Neuronal stem cell (in vitro differentiated cells): ENCODE measurements at regions not wholly inside any gene's neighbourhood (a gene's known extent, or its start where the extent isn't known, plus 50 kb on each side); places are given as distances from the start of the nearest gene placed in this dataset.

ENCODE experiments used
- DNase-seq: peaks from one replicate; pipeline ENCODE4 v3.0.0-alpha.2; 2013; ENCODE audit warnings: low spot score
- H2AFZ ChIP-seq: one replicate; pipeline ENCODE4 v1.6.1; 2013; ENCODE audit warnings: mild to moderate bottlenecking, low read length, inconsistent platforms
- H2AK5ac ChIP-seq: 2 replicates; pipeline ENCODE4 v1.6.1; 2013; ENCODE audit warnings: low read depth, mild to moderate bottlenecking, inconsistent platforms, low read length, moderate library complexity, mixed read lengths
- H2BK120ac ChIP-seq: 2 replicates; pipeline ENCODE4 v1.6.1; 2013; ENCODE audit warnings: low read depth, mild to moderate bottlenecking, inconsistent platforms, low read length, moderate library complexity, mixed read lengths
- H2BK12ac ChIP-seq: one replicate; pipeline ENCODE4 v1.6.1; 2013; ENCODE audit warnings: low read length, inconsistent platforms
- H2BK15ac ChIP-seq: 2 replicates; pipeline ENCODE4 v1.6.1; 2013; ENCODE audit warnings: mild to moderate bottlenecking, low read length, inconsistent platforms, mixed read lengths
- H2BK5ac ChIP-seq: one replicate; pipeline ENCODE4 v1.6.1; 2013; ENCODE audit warnings: inconsistent platforms, mild to moderate bottlenecking, low read length, moderate library complexity
- H3K14ac ChIP-seq: one replicate; pipeline ENCODE4 v1.6.1; 2013; ENCODE audit warnings: low read length, inconsistent platforms
- H3K18ac ChIP-seq: 2 replicates; pipeline ENCODE4 v1.6.1; 2013; ENCODE audit warnings: low read length, inconsistent platforms
- H3K23ac ChIP-seq: 2 replicates; pipeline ENCODE4 v1.6.1; 2013; ENCODE audit warnings: low read depth, mild to moderate bottlenecking, mixed read lengths, low read length, inconsistent platforms; ENCODE audit not compliant: poor library complexity
- H3K27ac ChIP-seq: replicated peaks from 3 replicates; pipeline ENCODE4 v1.5.1; 2013; ENCODE audit warnings: low read length, inconsistent platforms
- H3K27me3 ChIP-seq, 3 experiments: 2 replicates each; pipeline ENCODE4 v1.6.1; 2013; ENCODE audit warnings: low read length in 3 of 3, mild to moderate bottlenecking in 2 of 3, inconsistent platforms in 1 of 3, low read depth in 1 of 3, mixed read lengths in 1 of 3, moderate library complexity in 1 of 3; ENCODE audit not compliant: control insufficient read depth in 3 of 3, insufficient read depth in 3 of 3
- H3K36me3 ChIP-seq, 2 donors: replicated peaks in 1 of 2; 2 replicates each; pipeline ENCODE4 v1.6.1; 2013; ENCODE audit warnings: low read length in 2 of 2; ENCODE audit not compliant: control insufficient read depth in 2 of 2, insufficient read depth in 2 of 2
- H3K4ac ChIP-seq: 2 replicates; pipeline ENCODE4 v1.6.1; 2013; ENCODE audit warnings: inconsistent platforms, mild to moderate bottlenecking, low read length, moderate library complexity
- H3K4me1 ChIP-seq, 2 donors: 1 replicate in 1 of 2; 2 replicates in 1 of 2; pipeline ENCODE4 v1.6.1; 2013; ENCODE audit warnings: low read length in 2 of 2, low read depth in 1 of 2; ENCODE audit not compliant: control insufficient read depth in 2 of 2, insufficient read depth in 1 of 2
- H3K4me2 ChIP-seq: one replicate; pipeline ENCODE4 v1.6.1; 2013; ENCODE audit warnings: mild to moderate bottlenecking, low read length, inconsistent platforms; ENCODE audit not compliant: insufficient read depth, poor library complexity, severe bottlenecking
- H3K4me3 ChIP-seq, 2 donors: 2 replicates each; pipeline ENCODE4 v1.5.1; 2013; ENCODE audit warnings: low read length in 2 of 2, mild to moderate bottlenecking in 2 of 2, inconsistent platforms in 1 of 2, moderate library complexity in 1 of 2
- H3K79me1 ChIP-seq: one replicate; pipeline ENCODE4 v1.6.1; 2013; ENCODE audit warnings: low read depth, mild to moderate bottlenecking, inconsistent platforms, low read length, moderate library complexity
- H3K9ac ChIP-seq: one replicate; pipeline ENCODE4 v1.6.1; 2013; ENCODE audit warnings: mild to moderate bottlenecking, low read depth, low read length, inconsistent platforms; ENCODE audit not compliant: poor library complexity
- H3K9me3 ChIP-seq, 2 donors: replicated peaks in 1 of 2; 2 replicates each; pipeline versions ENCODE3 to v1.6.1; 2013; ENCODE audit warnings: low read length in 2 of 2, mild to moderate bottlenecking in 2 of 2, inconsistent platforms in 1 of 2, low read depth in 1 of 2, mixed read lengths in 1 of 2, moderate library complexity in 1 of 2; ENCODE audit not compliant: control insufficient read depth in 2 of 2, insufficient read depth in 1 of 2
- H4K8ac ChIP-seq: one replicate; pipeline ENCODE4 v1.6.1; 2013; ENCODE audit warnings: low read depth, mild to moderate bottlenecking, inconsistent platforms, low read length, moderate library complexity
- H4K91ac ChIP-seq: one replicate; pipeline ENCODE4 v1.6.1; 2013; ENCODE audit warnings: low read length, low read depth, mild to moderate bottlenecking, inconsistent platforms; ENCODE audit not compliant: poor library complexity
- WGBS, 2 donors: extraction: QIAGEN DNeasy Blood & Tissue Kit; methylation state at CpG; one replicate each; pipeline ENCODE4 v1.1.7; 2013; ENCODE audit warnings: missing lambda C conversion rate in 2 of 2, mixed read lengths in 1 of 2; ENCODE audit not compliant: insufficient read length in 2 of 2, insufficient replicate concordance in 1 of 2; ENCODE audit errors: extremely low coverage in 2 of 2; 5-methylcytosine and 5-hydroxymethylcytosine counted together

- Histone ChIP-seq H4K8ac (no peak overlapping the region), H3K4ac (no peak overlapping the region), H2BK5ac (no peak overlapping the region), H3K36me3 (no peaks in the 10 kb centered on the region), H3K9ac (no peak overlapping the region), H2BK15ac (no peak overlapping the region), H3K14ac (no peak overlapping the region), H2AK5ac (no peak overlapping the region), H3K4me3 (no peak overlapping the region), H3K4me1 (no peaks in the 10 kb centered on the region), H3K9me3 (no peaks in the 10 kb centered on the region), H3K27me3 (no peaks in the 10 kb centered on the region), H3K4me2 (no peak overlapping the region), H2BK120ac (no peak overlapping the region), H4K91ac (no peak overlapping the region), H3K18ac (no peak overlapping the region), H3K23ac (no peak overlapping the region), H3K79me1 (no peaks in the 10 kb centered on the region), H2AFZ (no peak overlapping the region), H2BK12ac (no peak overlapping the region), H3K27ac (no peak overlapping the region)
- DNase-seq: no peak
- no CpG with 5 or more reads among the region's 1 CpG for WGBS, 2 donors
Observed at GRCh38 chr3:26081166-26081565, 291.3 kb downstream of the OXSM start.

DNA sequence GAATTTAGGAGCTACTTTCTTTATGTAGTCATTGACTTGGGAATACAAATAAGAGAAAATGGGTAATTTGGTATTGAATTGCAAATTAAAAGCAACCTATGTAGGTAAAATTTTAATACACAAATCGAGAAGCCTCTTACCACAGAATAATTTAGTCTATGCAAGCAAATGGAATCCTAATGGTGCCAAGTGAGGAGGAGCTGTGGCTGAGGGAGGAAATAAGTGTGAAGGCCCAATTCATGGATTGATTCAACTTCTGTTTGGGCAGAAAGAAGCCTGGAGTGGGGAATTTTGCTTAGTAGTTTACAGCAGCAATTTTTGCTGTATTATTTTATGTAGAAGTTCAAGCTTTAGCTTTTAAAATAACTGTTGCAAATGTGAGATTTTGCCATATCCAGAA lies 291.9 kb downstream of the OXSM start:
- H4K8ac ChIP-seq: no peak overlapping the region
- H2BK120ac ChIP-seq: no peak overlapping the region
- H3K4me1 ChIP-seq: no peaks in the 10 kb centered on the region
- H3K9me3 ChIP-seq: no peaks in the 10 kb centered on the region
- H3K79me1 ChIP-seq: no peaks in the 10 kb centered on the region
- H3K4ac ChIP-seq: no peak overlapping the region
- H3K9ac ChIP-seq: no peak overlapping the region
- H2AK5ac ChIP-seq: no peak overlapping the region
- H3K36me3 ChIP-seq: no peaks in the 10 kb centered on the region
- H3K18ac ChIP-seq: no peak overlapping the region
- H2BK15ac ChIP-seq: no peak overlapping the region
- no peak overlapping the region for H3K27ac ChIP-seq
- no CpG with 5 or more reads among the region's 1 CpG for WGBS, 2 donors
- H3K27me3 ChIP-seq: no peaks in the 10 kb centered on the region
- H2AFZ ChIP-seq: no peak overlapping the region
- H2BK12ac ChIP-seq: no peak overlapping the region
- no peak for DNase-seq
- H3K4me2 ChIP-seq: no peak overlapping the region
- no peak overlapping the region for H3K4me3 ChIP-seq
- no peak overlapping the region for H3K23ac ChIP-seq
- no peak overlapping the region for H4K91ac ChIP-seq
- no peak overlapping the region for H3K14ac ChIP-seq
- no peak overlapping the region for H2BK5ac ChIP-seq

DNA sequence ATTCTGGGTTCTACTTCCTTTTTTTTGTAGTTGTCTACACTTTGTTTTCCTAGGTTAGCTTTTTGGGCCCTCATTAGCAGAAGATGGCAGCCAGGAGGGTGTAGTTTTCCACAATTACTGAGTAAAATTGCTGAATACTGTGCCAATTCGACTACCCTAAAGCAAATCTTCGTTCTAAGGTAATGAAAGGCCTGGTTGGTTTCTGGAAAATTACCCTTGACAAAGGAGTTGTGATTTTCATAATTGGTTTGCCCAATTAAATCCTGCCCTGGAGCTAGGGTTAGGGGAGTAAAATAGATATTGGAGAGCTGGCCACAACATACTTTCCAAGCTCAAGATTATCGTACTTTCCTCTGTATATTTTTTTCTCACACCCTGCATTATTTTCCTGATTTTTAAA lies 293.0 kb downstream of the OXSM start:
- no peak overlapping the region for H2AFZ ChIP-seq
- no peak overlapping the region for H3K4me2 ChIP-seq
- no peak overlapping the region for H2BK15ac ChIP-seq
- no peaks in the 10 kb centered on the region for H3K36me3 ChIP-seq
- H3K4ac ChIP-seq: no peak overlapping the region
- H3K23ac ChIP-seq: no peak overlapping the region
- H2BK12ac ChIP-seq: no peak overlapping the region
- H3K9ac ChIP-seq: no peak overlapping the region
- H3K27me3 ChIP-seq: no peaks in the 10 kb centered on the region
- no peak overlapping the region for H4K91ac ChIP-seq
- no peak overlapping the region for H3K18ac ChIP-seq
- no peak overlapping the region for H3K14ac ChIP-seq
- WGBS, 2 donors: no CpG with 5 or more reads among the region's 3 CpGs
- no peak overlapping the region for H2AK5ac ChIP-seq
- no peak for DNase-seq
- H3K4me3 ChIP-seq: no peak overlapping the region
- no peak overlapping the region for H2BK5ac ChIP-seq
- H3K27ac ChIP-seq: no peak overlapping the region
- H3K9me3 ChIP-seq: peaks cover 0 to 5% of the 10 kb centered on the region in 2 donors
- H4K8ac ChIP-seq: no peak overlapping the region
- no peaks in the 10 kb centered on the region for H3K4me1 ChIP-seq
- H2BK120ac ChIP-seq: no peak overlapping the region
- no peaks in the 10 kb centered on the region for H3K79me1 ChIP-seq

DNA sequence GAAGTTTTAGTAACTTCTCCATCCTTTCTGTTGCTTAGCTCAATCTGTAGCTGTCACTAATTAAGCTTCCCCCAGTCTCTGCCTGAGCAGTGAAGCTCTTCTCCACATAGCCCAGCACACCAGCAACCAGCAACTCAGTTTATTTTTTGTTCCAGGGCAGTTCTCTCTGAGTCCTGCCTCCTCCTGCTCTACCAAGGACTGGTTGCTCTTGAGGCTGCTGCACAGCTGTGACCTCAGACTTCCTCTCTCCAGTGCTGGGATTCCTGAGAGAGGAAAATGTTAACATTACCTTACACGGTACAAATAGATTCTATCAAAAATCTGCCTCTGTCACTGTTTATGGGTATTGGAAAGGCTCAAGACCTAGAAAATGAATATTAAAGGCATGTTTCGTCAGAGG lies 294.7 kb downstream of the OXSM start:
- H2BK5ac ChIP-seq: no peak overlapping the region
- no peak overlapping the region for H2BK15ac ChIP-seq
- no peak overlapping the region for H3K14ac ChIP-seq

More for the DNA sequence above, 294.7 kb downstream of the OXSM start:
- Histone ChIP-seq H3K9me3 (peaks cover 0 to 5% of the 10 kb centered on the region in 2 donors), H3K79me1 (no peaks in the 10 kb centered on the region), H3K18ac (no peak overlapping the region), H3K27ac (no peak overlapping the region), H2BK12ac (no peak overlapping the region), H3K4me3 (no peak overlapping the region), H3K4me2 (no peak overlapping the region), H3K36me3 (no peaks in the 10 kb centered on the region), H3K23ac (no peak overlapping the region), H3K9ac (no peak overlapping the region), H2AK5ac (no peak overlapping the region), H4K91ac (no peak overlapping the region), H3K4ac (no peak overlapping the region), H2BK120ac (no peak overlapping the region), H3K27me3 (no peaks in the 10 kb centered on the region), H4K8ac (no peak overlapping the region), H3K4me1 (no peaks in the 10 kb centered on the region), H2AFZ (no peak overlapping the region)
- DNase-seq: no peak
- no CpG with 5 or more reads among the region's 2 CpGs for WGBS, 2 donors
